ENCODE measurements at regions not wholly inside any gene's neighbourhood (a gene's known extent, or its start where the extent isn't known, plus 50 kb on each side); places are given as distances from the start of the nearest gene placed in this dataset.
A peak's percentile ranks its signal among the peaks of the same experiment; 100 is the strongest.
"Not testable (repeated sequence)": the region's sequence is repeated elsewhere in the genome, so short reads cannot be mapped to it uniquely, and the experiment has no call there.

DNA sequence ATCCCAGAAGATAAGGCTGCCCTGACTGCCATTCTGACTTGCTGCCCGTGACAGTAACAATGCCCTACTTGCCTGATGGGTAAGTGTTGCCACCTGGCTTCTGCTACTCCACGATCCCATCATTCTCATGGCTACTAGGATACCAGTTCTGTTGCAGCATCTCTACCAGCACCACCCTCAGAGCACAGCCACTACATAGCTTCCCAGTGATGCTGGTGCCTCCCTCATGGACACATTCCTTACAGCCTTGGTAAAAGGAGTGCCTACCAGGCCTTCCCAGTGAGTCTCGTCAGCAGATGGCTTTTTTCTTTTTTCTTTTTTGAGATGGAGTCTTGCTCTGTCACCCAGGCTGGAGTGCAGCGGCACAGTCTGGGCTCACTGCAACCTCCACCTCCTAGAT is 84.4 kb upstream of the CMKLR1 start:
- Mint-ChIP-seq H3K27me3 (ENCODE audit: low read depth) (peaks cover 11% of the 10 kb centered on the region; the same call in 1 of the 2 replicates), H3K36me3 (peaks cover 8% of the 10 kb centered on the region), H3K27ac (no peak overlapping the region), H3K9me3 (peaks cover 13% of the 10 kb centered on the region), H3K4me1 (peaks cover 27% of the 10 kb centered on the region), H3K4me3 (no peak overlapping the region)
- ChIA-PET POLR2A (interaction anchor here (0.6 kb wide), 1 partner anchor 13 kb away, joined by 3 read pairs; no protein-coding TSS in a partner anchor), CTCF (no interaction called here)
- ATAC-seq, result no peak
- TF ChIP-seq JUN (CRISPR knock-in tag; IDR thresholded peaks at IDR 0.05), result no peak
- DNase-seq (ENCODE audit: low spot score), result no peak

DNA sequence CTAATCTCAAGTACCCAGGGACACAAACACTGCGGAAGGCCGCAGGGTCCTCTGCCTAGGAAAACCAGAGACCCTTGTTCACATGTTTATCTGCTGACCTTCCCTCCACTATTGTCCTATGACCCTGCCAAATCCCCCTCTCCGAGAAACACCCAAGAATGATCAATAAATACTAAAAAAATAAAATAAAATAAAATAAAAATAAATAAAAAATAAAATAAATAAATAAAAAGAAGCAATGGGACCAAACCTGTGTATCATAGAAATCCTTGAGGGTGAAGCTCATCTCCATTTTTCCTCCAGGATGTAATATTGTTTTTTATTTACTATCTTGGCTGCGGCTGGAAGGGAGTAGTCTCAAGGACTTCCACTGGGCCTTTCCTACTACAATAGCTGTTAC is 82.0 kb upstream of the CMKLR1 start:
- peaks cover 13% of the 10 kb centered on the region for H3K9me3 Mint-ChIP-seq
- H3K27ac Mint-ChIP-seq; H3K36me3 Mint-ChIP-seq; POLR2A ChIA-PET; CTCF ChIA-PET; DNase-seq (ENCODE audit: low spot score); H3K4me3 Mint-ChIP-seq; ATAC-seq: not testable (repeated sequence)
- H3K4me1 Mint-ChIP-seq, result peaks cover 18% of the 10 kb centered on the region
- peak; percentile 91 for TF ChIP-seq HMGA2 (CRISPR knock-in tag; IDR thresholded peaks at IDR 0.05)
- H3K27me3 Mint-ChIP-seq (ENCODE audit: low read depth), result peaks cover 11% of the 10 kb centered on the region; the same call in 1 of the 2 replicates

DNA sequence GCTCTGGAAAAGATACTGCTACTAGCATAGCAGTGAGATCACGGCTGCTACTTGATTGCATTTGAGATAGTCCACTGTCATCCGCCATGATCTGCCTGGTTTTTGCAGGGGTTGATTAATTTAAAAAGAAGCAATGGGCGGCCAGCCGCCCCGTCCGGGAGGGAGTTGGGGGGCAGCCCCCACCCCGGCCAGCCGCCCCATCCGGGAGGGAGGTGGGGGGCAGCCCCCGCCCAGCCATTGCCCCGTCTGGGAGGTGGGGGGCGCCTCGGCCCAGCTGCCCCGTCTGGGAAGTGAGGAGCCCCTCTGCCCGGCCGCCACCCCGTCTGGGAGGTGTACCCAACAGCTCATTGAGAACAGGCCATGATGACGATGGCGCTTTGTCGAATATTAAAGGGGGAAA is 81.3 kb upstream of the CMKLR1 start:
- H3K4me3 Mint-ChIP-seq; H3K36me3 Mint-ChIP-seq; ATAC-seq; DNase-seq (ENCODE audit: low spot score); H3K27ac Mint-ChIP-seq; POLR2A ChIA-PET; CTCF ChIA-PET: not testable (repeated sequence)
- H3K4me1 Mint-ChIP-seq, result peaks cover 13% of the 10 kb centered on the region
- peaks cover 11% of the 10 kb centered on the region; the same call in 1 of the 2 replicates for H3K27me3 Mint-ChIP-seq (ENCODE audit: low read depth)
- H3K9me3 Mint-ChIP-seq, result peaks cover 13% of the 10 kb centered on the region

DNA sequence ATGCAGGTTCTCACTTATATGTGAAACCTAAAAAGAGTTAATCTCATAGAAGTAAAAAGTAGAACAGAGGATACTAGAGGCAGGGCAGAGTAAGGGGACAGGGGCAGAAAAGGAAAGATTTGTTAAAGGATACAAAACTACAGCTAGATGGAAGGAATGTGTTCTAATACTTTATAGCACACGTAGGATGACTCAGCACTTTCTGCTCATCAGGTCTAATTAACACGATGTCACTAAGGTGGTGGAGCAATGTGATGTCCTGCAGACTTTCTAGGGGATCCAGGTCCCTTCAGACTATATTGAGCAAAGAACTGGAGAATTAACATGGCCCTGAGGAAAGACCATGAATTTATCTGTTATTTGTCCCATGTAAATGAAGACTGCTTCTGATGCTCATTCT is 80.8 kb upstream of the CMKLR1 start:
- H3K4me1 Mint-ChIP-seq, result peaks cover 8% of the 10 kb centered on the region; the same call in 1 of the 2 replicates
- DNase-seq (ENCODE audit: low spot score) (no peak), ATAC-seq (no peak)
- TF ChIP-seq SMAD4 (CRISPR knock-in tag; IDR thresholded peaks at IDR 0.05), result no peak
- TF ChIP-seq, protein P1, sequence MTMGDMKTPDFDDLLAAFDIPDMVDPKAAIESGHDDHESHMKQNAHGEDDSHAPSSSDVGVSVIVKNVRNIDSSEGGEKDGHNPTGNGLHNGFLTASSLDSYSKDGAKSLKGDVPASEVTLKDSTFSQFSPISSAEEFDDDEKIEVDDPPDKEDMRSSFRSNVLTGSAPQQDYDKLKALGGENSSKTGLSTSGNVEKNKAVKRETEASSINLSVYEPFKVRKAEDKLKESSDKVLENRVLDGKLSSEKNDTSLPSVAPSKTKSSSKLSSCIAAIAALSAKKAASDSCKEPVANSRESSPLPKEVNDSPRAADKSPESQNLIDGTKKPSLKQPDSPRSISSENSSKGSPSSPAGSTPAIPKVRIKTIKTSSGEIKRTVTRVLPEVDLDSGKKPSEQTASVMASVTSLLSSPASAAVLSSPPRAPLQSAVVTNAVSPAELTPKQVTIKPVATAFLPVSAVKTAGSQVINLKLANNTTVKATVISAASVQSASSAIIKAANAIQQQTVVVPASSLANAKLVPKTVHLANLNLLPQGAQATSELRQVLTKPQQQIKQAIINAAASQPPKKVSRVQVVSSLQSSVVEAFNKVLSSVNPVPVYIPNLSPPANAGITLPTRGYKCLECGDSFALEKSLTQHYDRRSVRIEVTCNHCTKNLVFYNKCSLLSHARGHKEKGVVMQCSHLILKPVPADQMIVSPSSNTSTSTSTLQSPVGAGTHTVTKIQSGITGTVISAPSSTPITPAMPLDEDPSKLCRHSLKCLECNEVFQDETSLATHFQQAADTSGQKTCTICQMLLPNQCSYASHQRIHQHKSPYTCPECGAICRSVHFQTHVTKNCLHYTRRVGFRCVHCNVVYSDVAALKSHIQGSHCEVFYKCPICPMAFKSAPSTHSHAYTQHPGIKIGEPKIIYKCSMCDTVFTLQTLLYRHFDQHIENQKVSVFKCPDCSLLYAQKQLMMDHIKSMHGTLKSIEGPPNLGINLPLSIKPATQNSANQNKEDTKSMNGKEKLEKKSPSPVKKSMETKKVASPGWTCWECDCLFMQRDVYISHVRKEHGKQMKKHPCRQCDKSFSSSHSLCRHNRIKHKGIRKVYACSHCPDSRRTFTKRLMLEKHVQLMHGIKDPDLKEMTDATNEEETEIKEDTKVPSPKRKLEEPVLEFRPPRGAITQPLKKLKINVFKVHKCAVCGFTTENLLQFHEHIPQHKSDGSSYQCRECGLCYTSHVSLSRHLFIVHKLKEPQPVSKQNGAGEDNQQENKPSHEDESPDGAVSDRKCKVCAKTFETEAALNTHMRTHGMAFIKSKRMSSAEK (CRISPR knock-in tag; IDR thresholded peaks at IDR 0.05; ENCODE audit: borderline replicate concordance), result no peak
- TF ChIP-seq ZNF138 (CRISPR knock-in tag; conservative IDR thresholded peaks at IDR 0.05), result no peak
- TF ChIP-seq, protein P2, sequence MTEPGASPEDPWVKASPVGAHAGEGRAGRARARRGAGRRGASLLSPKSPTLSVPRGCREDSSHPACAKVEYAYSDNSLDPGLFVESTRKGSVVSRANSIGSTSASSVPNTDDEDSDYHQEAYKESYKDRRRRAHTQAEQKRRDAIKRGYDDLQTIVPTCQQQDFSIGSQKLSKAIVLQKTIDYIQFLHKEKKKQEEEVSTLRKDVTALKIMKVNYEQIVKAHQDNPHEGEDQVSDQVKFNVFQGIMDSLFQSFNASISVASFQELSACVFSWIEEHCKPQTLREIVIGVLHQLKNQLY (CRISPR knock-in tag; IDR thresholded peaks at IDR 0.05), result no peak
- peak; percentile 94 for TF ChIP-seq NFE2L1 (CRISPR knock-in tag; IDR thresholded peaks at IDR 0.05)
- H3K4me3 Mint-ChIP-seq, result no peak overlapping the region
- peaks cover 11% of the 10 kb centered on the region; the same call in 1 of the 2 replicates for H3K27me3 Mint-ChIP-seq (ENCODE audit: low read depth)
- H3K36me3 Mint-ChIP-seq, result peaks cover 8% of the 10 kb centered on the region
- H3K27ac Mint-ChIP-seq, result no peak overlapping the region
- H3K9me3 Mint-ChIP-seq, result peaks cover 13% of the 10 kb centered on the region
- ChIA-PET POLR2A (no interaction called here), CTCF (no interaction called here)

DNA sequence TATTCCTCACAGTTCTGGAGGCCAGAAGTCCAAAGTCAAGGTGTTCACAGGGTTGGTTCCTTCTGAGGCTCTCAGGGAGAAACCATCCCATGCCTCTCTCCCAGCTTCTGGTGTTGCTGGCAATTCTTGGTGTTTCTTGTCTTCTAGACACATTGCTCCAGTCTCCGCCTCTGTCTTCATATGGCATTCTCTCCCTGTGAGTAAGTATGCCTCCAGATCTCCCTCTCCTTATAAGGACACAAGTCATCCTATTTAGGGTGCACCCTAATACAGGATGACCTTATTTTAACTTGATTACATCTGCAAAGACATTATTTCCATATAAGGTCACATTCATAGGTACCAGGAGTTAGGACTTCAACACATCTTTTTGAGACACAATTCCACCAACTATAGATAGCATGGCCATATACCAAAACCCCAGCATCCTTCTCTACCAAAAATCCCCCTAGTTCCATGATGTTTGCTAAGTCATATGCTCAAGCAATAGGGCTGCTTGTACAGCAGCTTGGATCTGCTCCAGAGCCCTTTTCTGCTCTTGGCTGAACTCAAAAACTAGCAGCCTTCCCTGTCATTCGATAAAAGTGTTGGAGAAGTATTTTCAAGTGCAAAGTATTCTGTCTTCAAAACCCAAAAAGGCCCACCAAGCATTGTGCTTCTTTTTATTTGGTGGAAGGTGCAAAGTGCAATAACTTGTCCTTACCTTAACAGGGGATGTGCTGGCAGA is 79.2 kb upstream of the CMKLR1 start:
- TF ChIP-seq, protein P3, sequence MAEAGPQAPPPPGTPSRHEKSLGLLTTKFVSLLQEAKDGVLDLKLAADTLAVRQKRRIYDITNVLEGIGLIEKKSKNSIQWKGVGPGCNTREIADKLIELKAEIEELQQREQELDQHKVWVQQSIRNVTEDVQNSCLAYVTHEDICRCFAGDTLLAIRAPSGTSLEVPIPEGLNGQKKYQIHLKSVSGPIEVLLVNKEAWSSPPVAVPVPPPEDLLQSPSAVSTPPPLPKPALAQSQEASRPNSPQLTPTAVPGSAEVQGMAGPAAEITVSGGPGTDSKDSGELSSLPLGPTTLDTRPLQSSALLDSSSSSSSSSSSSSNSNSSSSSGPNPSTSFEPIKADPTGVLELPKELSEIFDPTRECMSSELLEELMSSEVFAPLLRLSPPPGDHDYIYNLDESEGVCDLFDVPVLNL (CRISPR knock-in tag; IDR thresholded peaks at IDR 0.05; ENCODE audit: borderline replicate concordance, low read depth), result no peak
- TF ChIP-seq, protein P4, sequence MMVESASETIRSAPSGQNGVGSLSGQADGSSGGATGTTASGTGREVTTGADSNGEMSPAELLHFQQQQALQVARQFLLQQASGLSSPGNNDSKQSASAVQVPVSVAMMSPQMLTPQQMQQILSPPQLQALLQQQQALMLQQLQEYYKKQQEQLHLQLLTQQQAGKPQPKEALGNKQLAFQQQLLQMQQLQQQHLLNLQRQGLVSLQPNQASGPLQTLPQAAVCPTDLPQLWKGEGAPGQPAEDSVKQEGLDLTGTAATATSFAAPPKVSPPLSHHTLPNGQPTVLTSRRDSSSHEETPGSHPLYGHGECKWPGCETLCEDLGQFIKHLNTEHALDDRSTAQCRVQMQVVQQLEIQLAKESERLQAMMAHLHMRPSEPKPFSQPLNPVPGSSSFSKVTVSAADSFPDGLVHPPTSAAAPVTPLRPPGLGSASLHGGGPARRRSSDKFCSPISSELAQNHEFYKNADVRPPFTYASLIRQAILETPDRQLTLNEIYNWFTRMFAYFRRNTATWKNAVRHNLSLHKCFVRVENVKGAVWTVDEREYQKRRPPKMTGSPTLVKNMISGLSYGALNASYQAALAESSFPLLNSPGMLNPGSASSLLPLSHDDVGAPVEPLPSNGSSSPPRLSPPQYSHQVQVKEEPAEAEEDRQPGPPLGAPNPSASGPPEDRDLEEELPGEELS (CRISPR knock-in tag; IDR thresholded peaks at IDR 0.05), result no peak
- Mint-ChIP-seq H3K4me3 (no peak overlapping the region), H3K27me3 (ENCODE audit: low read depth) (peaks cover 4% of the 10 kb centered on the region; the same call in 1 of the 2 replicates), H3K9me3 (peaks cover 13% of the 10 kb centered on the region), H3K4me1 (peaks cover 4% of the 10 kb centered on the region; the same call in 1 of the 2 replicates), H3K36me3 (peaks cover 8% of the 10 kb centered on the region), H3K27ac (no peak overlapping the region)
- CTCF ChIA-PET, result no interaction called here
- ATAC-seq, result no peak
- POLR2A ChIA-PET, result no interaction called here
- no peak for DNase-seq (ENCODE audit: low spot score)
